ENCODE measurements at regions not wholly inside any gene's neighbourhood (a gene's known extent, or its start where the extent isn't known, plus 50 kb on each side); places are given as distances from the start of the nearest gene placed in this dataset.

- Histone ChIP-seq H3F3A (ENCODE audit: insufficient read depth, low read depth) (no peaks in the 10 kb centered on the region), H2AFZ (no peak overlapping the region), H3K9me2 (ENCODE audit: insufficient read depth) (no peaks in the 10 kb centered on the region), H3K27me3 (ENCODE audit: insufficient read depth, low read depth) (no peaks in the 10 kb centered on the region), H3K4me3 (no peak overlapping the region), H3K79me2 (ENCODE audit: low read depth) (peaks cover 40% of the 10 kb centered on the region), H3K9me3 (ENCODE audit: insufficient read depth, low read depth) (no peaks in the 10 kb centered on the region), H3K36me3 (ENCODE audit: low read depth) (peaks cover 8% of the 10 kb centered on the region), H4K20me1 (ENCODE audit: insufficient read depth) (peaks cover 44% of the 10 kb centered on the region), H3K4me1 (replicated peaks; ENCODE audit: insufficient read depth) (no peaks in the 10 kb centered on the region), H3K27ac (no peak overlapping the region), H3K4me2 (no peak overlapping the region)
- DNase-seq = no peak
- intact Hi-C loops (cut with micrococcal nuclease; ENCODE audit: unreplicated experiment) = no loop called here
- ChIA-PET POLR2A (ENCODE audit: unreplicated experiment) (no interaction called here), CTCF (no interaction called here)
- TF ChIP-seq EZH2 (IDR thresholded peaks at IDR 0.05; ENCODE audit: low read depth) = no peak
- TF ChIP-seq, protein P1, sequence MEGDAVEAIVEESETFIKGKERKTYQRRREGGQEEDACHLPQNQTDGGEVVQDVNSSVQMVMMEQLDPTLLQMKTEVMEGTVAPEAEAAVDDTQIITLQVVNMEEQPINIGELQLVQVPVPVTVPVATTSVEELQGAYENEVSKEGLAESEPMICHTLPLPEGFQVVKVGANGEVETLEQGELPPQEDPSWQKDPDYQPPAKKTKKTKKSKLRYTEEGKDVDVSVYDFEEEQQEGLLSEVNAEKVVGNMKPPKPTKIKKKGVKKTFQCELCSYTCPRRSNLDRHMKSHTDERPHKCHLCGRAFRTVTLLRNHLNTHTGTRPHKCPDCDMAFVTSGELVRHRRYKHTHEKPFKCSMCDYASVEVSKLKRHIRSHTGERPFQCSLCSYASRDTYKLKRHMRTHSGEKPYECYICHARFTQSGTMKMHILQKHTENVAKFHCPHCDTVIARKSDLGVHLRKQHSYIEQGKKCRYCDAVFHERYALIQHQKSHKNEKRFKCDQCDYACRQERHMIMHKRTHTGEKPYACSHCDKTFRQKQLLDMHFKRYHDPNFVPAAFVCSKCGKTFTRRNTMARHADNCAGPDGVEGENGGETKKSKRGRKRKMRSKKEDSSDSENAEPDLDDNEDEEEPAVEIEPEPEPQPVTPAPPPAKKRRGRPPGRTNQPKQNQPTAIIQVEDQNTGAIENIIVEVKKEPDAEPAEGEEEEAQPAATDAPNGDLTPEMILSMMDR (conservative IDR thresholded peaks at IDR 0.05) = no peak
- BruUV-seq (replicated peaks) = no TSS peak
These were observed 246.5 kb downstream of the HAUS1 start for GRCh38 chr18:46350598-46351159.

DNA sequence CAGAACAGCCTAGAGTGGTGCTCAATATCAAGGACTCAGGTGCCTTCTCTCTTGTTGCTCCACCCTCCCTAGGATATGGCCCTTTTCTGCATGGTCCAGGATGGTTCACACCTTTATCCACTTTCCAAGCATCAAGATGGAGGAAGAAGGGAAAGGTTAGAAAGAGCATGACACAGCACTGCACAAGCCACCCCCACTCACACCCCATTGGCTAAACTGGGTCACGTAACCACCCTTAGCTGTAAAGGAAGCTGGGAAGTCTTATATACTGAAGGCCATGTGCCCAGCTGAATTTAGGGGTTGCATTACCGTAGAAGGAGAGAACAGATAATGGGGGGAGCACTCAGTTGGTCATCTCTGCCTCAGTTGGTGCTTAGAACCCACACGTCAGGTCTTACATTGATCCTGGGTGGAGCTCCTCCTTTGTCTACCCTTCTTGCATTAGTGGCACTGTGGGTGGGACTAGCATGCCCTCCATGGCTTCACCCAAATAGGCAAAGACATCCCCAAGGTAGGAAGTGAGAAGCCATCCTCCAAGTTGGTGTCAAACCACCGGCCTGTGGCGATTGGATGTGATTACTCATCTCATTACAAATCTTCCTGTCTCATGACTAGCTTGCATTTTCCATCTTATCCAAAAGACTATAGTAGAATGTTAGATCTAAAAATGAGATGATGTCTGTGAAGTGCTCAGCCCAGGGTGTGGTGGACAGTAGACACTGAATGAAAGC lies 248.5 kb downstream of the HAUS1 start:
- H3K4me3 ChIP-seq = no peak overlapping the region
- no peak overlapping the region for H3K4me2 ChIP-seq
- DNase-seq = no peak
- no peaks in the 10 kb centered on the region for H3K27me3 ChIP-seq (ENCODE audit: insufficient read depth, low read depth)
- no TSS peak for BruUV-seq (replicated peaks)
- H3K79me2 ChIP-seq (ENCODE audit: low read depth) = peaks cover 28% of the 10 kb centered on the region
- no peaks in the 10 kb centered on the region for H3F3A ChIP-seq (ENCODE audit: insufficient read depth, low read depth)
- H3K36me3 ChIP-seq (ENCODE audit: low read depth) = peaks cover 9% of the 10 kb centered on the region
- H3K27ac ChIP-seq = no peak overlapping the region
- CTCF ChIA-PET = no interaction called here
- H3K9me2 ChIP-seq (ENCODE audit: insufficient read depth) = no peaks in the 10 kb centered on the region
- no peak for TF ChIP-seq EZH2 (IDR thresholded peaks at IDR 0.05; ENCODE audit: low read depth)
- TF ChIP-seq, protein P1 (conservative IDR thresholded peaks at IDR 0.05) = no peak
- POLR2A ChIA-PET (ENCODE audit: unreplicated experiment) = no interaction called here
- H2AFZ ChIP-seq = no peak overlapping the region
- H4K20me1 ChIP-seq (ENCODE audit: insufficient read depth) = peaks cover 37% of the 10 kb centered on the region
- intact Hi-C loops (cut with micrococcal nuclease; ENCODE audit: unreplicated experiment) = no loop called here
- no peaks in the 10 kb centered on the region for H3K9me3 ChIP-seq (ENCODE audit: insufficient read depth, low read depth)
- H3K4me1 ChIP-seq (replicated peaks; ENCODE audit: insufficient read depth) = no peaks in the 10 kb centered on the region

DNA sequence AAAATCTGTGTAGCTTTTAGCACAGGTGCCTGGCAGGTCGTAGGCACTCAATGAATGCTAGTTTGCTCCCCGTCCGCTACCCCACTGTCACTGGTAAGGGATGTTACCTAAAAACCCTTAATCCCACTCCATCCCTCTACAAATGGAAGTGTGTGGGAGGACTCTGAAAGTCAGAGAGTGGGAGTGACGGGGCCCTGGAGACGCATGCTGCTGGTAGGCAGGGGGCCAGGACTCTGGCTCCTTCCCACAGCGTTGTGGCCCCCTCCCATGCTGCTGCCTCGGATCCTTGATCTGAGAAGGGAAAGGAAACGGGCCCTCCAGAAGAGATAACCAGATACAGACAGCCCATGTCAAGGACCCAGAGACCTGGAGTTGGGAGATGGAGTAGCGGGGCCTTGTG lies 249.3 kb downstream of the HAUS1 start:
- H3K36me3 ChIP-seq (ENCODE audit: low read depth) = peaks cover 14% of the 10 kb centered on the region
- H3K79me2 ChIP-seq (ENCODE audit: low read depth) = peaks cover 28% of the 10 kb centered on the region
- intact Hi-C loops (cut with micrococcal nuclease; ENCODE audit: unreplicated experiment) = no loop called here
- H2AFZ ChIP-seq = no peak overlapping the region
- H3K9me2 ChIP-seq (ENCODE audit: insufficient read depth) = no peaks in the 10 kb centered on the region
- H3K4me1 ChIP-seq (replicated peaks; ENCODE audit: insufficient read depth) = no peaks in the 10 kb centered on the region
- H4K20me1 ChIP-seq (ENCODE audit: insufficient read depth) = peaks cover 37% of the 10 kb centered on the region
- no peaks in the 10 kb centered on the region for H3K9me3 ChIP-seq (ENCODE audit: insufficient read depth, low read depth)
- POLR2A ChIA-PET (ENCODE audit: unreplicated experiment) = no interaction called here
- no peak overlapping the region for H3K4me2 ChIP-seq
- no peaks in the 10 kb centered on the region for H3K27me3 ChIP-seq (ENCODE audit: insufficient read depth, low read depth)
- TF ChIP-seq, protein P1 (conservative IDR thresholded peaks at IDR 0.05) = no peak
- no peak for TF ChIP-seq EZH2 (IDR thresholded peaks at IDR 0.05; ENCODE audit: low read depth)
- no peak overlapping the region for H3K27ac ChIP-seq
- CTCF ChIA-PET = no interaction called here
- DNase-seq = no peak
- no peak overlapping the region for H3K4me3 ChIP-seq
- no TSS peak for BruUV-seq (replicated peaks)
- H3F3A ChIP-seq (ENCODE audit: insufficient read depth, low read depth) = no peaks in the 10 kb centered on the region
